SK-N-SH (cell line): ENCODE measurements at regions not wholly inside any gene's neighbourhood (a gene's known extent, or its start where the extent isn't known, plus 50 kb on each side); places are given as distances from the start of the nearest gene placed in this dataset.

Experiments
- CTCF ChIP-seq: fragments of 200-600 bp; sonication (generic); IDR thresholded peaks from 2 replicates; pipeline ENCODE4 v1.6.1; 2017; ENCODE audit warnings: antibody characterized with exemption, mild to moderate bottlenecking, moderate library complexity
- ELF1 ChIP-seq: IDR thresholded peaks from 2 replicates; pipeline ENCODE4 v1.4.0; 2012
- EP300 ChIP-seq, 2 experiments: IDR thresholded peaks; 2 replicates each; pipeline versions ENCODE4 v1.4.0 to v1.6.1; 2012; ENCODE audit warnings: borderline replicate concordance in 1 of 2, low read depth in 1 of 2, low read length in 1 of 2
- EZH2phosphoT487 ChIP-seq: fragments of 200-600 bp; sonication (generic); IDR thresholded peaks from 2 replicates; pipeline ENCODE4 v1.6.1; 2017; ENCODE audit warnings: low read depth, mixed run types, mild to moderate bottlenecking, antibody characterized with exemption, moderate library complexity, borderline replicate concordance
- GABPA ChIP-seq: IDR thresholded peaks from 2 replicates; pipeline ENCODE4 v1.4.0; 2012; ENCODE audit warnings: low read depth, mild to moderate bottlenecking
- NRF1 ChIP-seq: IDR thresholded peaks from 2 replicates; pipeline ENCODE4 v1.6.1; 2012; ENCODE audit warnings: low read depth, mild to moderate bottlenecking, low read length
- POLR2AphosphoS5 ChIP-seq: IDR thresholded peaks from 2 replicates; pipeline ENCODE4 v1.6.1; 2012; ENCODE audit warnings: low read depth, low read length
- RFX5 ChIP-seq: IDR thresholded peaks from 2 replicates; pipeline ENCODE4 v1.6.1; 2012; ENCODE audit warnings: mild to moderate bottlenecking, improper control_type of control experiment, low read length
- TF ChIP-seq, protein P1 (sequence below): IDR thresholded peaks from 2 replicates; pipeline ENCODE4; 2012

GRCh38 chr18:78006774-78007260 is 757.2 kb downstream of the GALR1 start:
- TF ChIP-seq RFX5 = no peak
- TF ChIP-seq CTCF = no peak
- TF ChIP-seq EP300 (IDR thresholded peaks at IDR 0.05; ENCODE audit: borderline replicate concordance in 1 of 2, low read depth in 1 of 2, low read length in 1 of 2) = no peak
- TF ChIP-seq NRF1 = no peak
- no peak for TF ChIP-seq EZH2phosphoT487
- TF ChIP-seq, protein P1, sequence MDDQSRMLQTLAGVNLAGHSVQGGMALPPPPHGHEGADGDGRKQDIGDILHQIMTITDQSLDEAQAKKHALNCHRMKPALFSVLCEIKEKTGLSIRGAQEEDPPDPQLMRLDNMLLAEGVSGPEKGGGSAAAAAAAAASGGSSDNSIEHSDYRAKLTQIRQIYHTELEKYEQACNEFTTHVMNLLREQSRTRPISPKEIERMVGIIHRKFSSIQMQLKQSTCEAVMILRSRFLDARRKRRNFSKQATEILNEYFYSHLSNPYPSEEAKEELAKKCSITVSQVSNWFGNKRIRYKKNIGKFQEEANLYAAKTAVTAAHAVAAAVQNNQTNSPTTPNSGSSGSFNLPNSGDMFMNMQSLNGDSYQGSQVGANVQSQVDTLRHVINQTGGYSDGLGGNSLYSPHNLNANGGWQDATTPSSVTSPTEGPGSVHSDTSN = no peak
- no peak for TF ChIP-seq POLR2AphosphoS5
- no peak for TF ChIP-seq ELF1
- no peak for TF ChIP-seq GABPA
